Superior temporal gyrus (tissue), 1 donor: ENCODE measurements at regions not wholly inside any gene's neighbourhood (a gene's known extent, or its start where the extent isn't known, plus 50 kb on each side); places are given as distances from the start of the nearest gene placed in this dataset.

Experiments
- DNase-seq: peaks from one replicate; pipeline ENCODE4 v3.0.0-alpha.2; 2016; ENCODE audit errors: extremely low spot score

DNA sequence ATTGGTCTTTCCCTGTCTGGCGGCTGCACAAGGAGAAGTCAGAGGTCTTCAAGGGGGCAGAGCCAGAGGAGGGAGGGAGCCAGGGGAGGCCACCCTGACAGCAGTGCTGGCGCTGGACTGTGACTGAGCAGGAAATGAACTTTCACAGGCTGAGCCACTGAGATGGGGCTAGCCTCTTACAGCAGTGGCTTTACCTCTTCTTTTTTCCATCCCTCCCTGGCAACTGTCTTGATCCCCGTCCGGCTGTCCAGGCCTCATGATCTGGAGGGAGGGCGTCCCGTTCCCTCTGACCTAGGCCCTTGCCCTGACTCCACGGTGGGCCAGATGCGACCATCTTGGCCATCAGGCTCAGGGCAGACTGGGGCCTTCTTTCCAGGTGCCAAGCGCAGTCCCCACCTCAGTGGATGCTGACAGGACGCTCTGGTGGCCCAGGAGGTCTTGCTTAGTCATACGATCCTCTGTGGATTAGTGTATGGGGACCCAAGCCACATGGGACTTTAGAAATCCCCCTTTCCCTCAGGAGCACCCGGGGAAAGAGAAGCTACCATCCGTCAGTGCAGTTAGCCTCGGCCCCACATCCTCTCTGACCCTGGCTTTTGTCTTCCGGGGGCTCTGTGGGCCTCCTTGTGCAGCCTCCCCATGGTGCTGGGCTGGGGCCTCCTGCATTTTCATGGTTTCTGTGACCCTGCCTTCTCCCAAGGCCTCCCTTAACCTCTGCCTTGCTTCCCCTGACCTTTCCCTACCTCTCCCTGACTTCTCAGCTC is 57.4 kb upstream of the CCDC167 start:
- DNase-seq, result no peak

DNA sequence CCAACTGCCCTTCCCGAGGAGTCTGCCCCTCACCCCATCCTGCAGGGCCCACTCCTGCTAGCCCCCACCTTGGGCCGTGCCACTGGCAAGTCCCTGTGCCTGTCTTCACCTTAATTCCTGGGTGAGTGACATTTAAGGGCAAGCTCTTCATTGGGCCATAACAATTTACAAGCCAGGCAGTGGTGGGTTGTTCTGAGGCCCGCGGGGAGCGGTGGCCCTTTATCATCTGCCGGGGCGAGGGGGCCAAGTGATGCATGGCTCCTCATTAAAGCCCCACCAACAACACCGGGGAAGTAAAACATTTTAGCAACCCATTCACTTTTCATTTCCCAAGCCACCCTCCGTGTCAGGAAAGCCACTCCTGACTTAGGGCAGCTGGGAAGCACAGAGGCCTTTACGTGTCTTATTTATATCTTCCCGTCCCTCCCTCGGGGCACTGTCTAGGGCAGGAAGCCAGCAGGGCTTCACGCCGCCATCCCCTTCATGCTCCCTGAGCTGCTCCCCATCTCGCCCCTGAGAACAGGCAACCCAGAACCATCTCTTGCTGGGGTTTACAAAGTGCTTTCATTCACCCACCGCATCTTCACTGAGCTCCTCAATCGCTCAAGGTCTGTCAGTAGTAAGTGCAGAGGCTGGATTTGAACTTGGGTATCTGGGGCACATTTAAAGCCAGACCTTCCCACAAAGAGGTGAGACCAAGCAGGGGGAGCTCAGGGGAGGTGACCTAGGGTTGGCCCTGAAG is 55.5 kb upstream of the CCDC167 start:
- no peak for DNase-seq

DNA sequence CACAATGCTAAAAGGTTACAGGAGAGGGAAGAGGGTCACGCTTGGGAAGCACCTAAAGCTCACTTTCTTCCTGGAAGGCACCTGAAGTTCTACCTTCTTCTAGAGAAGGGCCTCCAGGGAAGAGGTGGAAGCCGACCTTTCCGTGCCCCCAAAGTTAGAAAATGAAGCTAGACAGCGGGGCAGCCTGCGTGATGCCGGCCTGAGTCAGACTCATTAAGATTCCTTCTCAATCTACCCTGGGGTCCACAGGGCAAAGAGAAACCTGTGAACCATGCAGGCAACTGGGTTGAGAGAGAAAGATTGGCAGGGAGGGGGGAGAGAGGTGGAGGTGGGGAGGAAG is 54.8 kb upstream of the CCDC167 start:
- no peak for DNase-seq

DNA sequence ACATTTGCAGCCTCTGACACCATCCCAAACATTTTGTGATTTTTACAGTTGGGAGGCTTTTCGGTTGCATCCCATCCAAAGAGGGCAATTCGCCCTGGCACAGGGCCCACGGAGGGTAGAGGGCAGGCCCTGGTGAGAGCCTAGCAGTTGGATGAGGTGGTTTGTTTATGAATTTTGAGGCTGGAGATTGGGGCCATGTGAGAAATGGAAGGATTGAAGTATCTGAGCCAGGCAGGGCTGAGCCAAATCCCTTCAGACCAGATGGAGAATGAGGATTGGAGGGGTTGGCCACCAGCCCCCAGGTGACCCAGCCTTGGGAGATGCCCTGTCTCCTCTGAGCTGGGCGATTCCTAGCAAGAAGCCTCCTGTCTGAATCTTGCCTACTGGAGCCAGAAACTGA is 52.6 kb upstream of the CCDC167 start:
- no peak for DNase-seq

DNA sequence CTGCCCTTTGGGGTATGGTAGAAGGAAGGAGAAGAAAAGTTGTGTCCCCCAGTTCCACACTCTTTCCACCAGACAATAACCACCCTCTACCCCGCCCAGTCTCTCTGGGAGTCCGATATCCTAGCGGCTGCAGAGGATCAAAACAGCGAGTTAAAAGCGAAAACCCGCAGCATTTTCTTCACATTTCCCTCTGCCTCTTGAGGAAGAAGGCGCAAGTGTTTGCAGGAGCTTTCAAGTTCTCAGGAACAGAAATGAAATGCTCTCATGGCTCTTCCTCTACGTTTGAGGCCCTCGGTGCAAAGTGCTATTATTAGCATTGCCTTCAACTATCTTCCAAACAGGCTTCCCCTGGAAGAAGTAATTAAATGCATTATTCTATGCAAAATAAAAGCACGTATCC is 52.2 kb upstream of the CCDC167 start:
- no peak for DNase-seq

DNA sequence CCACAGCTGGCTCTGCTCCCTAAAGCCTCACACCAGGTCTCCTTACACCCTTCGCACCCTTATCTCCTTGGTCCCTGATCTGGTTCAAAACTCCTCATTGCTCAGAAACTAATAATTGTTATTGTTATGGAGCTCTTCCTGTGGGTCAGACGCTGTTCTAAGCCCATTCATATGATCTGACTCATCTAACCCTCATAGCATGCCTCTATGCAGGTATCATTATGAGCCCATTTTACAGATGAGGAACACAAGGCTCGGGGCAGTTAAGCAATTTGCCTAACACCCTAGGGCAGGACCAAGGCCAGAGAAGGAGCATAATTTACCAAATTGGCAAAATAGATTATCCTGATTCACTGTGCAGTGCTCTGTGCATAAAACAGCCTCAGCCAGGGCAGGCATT is 51.8 kb upstream of the CCDC167 start:
- no peak for DNase-seq

DNA sequence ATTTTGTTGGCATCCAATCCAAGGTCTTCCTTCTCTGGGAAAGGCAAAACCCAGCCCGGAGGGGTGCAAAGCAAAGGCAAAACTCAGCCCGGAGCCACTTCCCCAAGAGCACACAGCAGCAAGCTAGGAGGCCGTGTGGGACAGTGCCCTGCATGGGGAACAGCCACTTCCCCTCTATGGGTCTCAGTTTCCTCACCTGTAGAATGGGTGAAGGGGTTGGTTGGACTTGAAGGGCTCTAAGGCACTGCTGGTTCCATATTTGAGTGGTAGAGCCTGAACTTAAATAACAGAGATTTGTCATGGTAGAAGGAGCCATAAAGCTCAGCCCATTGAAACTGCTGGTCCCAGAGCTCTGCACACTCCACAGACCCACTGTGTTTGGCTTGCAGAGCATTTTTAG is 51.3 kb upstream of the CCDC167 start:
- no peak for DNase-seq

DNA sequence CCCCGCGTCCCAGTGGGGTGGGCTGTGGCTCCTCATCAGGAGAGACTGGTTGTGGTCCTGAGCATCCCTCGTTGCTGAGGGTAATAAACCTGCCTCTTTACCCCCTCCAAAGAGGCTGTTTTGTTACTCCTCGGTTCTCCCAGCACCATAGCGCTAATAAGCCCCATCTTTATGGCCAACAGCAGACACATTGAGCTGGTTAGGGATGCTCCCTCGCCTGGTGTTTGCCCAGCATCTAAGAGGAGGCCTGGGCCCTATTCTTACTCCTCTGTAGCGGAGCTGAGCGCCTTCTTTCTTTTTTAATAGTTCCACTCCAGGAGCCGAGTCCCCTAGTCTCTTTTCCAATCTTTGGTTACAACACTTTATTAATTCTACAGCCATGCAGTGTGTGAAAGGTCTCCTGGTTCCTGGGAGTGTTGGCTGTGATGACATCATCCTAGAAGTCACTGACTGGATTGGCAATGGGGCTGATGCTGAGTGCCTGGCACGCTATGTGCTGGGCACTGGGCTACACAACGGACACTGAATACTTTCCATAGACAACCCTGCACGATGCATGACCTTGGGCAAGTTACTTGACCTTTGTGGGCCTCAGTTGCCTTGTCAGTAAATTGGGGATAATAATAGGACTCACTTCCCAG is 50.6 kb upstream of the CCDC167 start:
- no peak for DNase-seq

DNA sequence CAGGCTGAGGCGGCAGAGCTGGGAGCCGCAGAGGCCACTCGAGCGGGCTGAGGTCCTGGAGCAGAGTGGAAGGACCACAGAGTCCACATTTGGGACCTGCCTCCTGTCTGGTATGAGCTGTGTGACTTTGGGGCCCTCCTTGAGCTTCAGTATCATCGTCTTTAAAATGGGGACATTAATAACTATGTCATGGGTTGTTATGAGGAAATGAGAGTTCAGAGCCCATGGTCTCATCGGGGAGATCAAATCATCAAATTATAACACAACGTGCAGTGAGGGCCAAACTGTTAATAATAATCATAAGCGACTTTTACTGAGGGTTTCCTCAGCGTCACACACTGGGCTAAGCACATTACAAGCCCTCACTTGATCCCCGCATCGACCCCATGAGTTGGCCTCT is 49.9 kb upstream of the CCDC167 start:
- no peak for DNase-seq
